HCT116 (cell line): ENCODE measurements at regions not wholly inside any gene's neighbourhood (a gene's known extent, or its start where the extent isn't known, plus 50 kb on each side); places are given as distances from the start of the nearest gene placed in this dataset.

Source experiments
- ATAC-seq: fragments of 200-7000 bp; cut with Tn5 transposase; 2 replicates; pipeline ENCODE4 v1.9.1; 2020; ENCODE audit warnings: mild to moderate bottlenecking, moderate library complexity
- BruUV-seq: library from RNA; stranded (reverse); fragments of 400-500 nt; replicated peaks from 2 replicates; lab custom pipeline; 2021; lab: Mats Ljungman, UMichigan
- CTCF ChIA-PET: fragments of 300-600 bp; sonication (Branson Sonifier 250); formaldehyde crosslinking; loops from one replicate; lab custom pipeline; 2021; ENCODE audit warnings: antibody characterized with exemption; lab: Charles Lee
- POLR2A ChIA-PET: fragments of 300-600, 350-600 bp; sonication (Branson Sonifier 250); formaldehyde crosslinking; loops from one replicate; lab custom pipeline; 2021; ENCODE audit warnings: antibody characterized with exemption; lab: Charles Lee
- RAD21 ChIA-PET, 2 experiments: fragments of 300-600 bp; sonication (Branson Sonifier 250); formaldehyde crosslinking; loops; one replicate each; lab custom pipeline; 2023; ENCODE audit warnings: low total read pairs in 2 of 2; ENCODE audit not compliant: uncharacterized antibody in 2 of 2, unreplicated experiment in 2 of 2, low non-redundant PET in 1 of 2; lab: Charles Lee
- DNase-seq: peaks from one replicate; pipeline ENCODE4 v3.0.0-alpha.2; 2010; ENCODE audit warnings: low read depth, low spot score
- H2AFZ ChIP-seq: fragments of 200-600 bp; shearing (Covaris generic), sonication (generic); 2 replicates; pipeline ENCODE4 v1.6.1; 2017; ENCODE audit warnings: low read depth, mixed run types, mixed read lengths, antibody characterized with exemption, low read length; ENCODE audit not compliant: poor library complexity, severe bottlenecking
- H3K27ac ChIP-seq: 2 replicates; pipeline ENCODE4 v1.5.1; 2012; ENCODE audit warnings: low read depth, low read length
- H3K27me3 ChIP-seq: fragments of 200-600 bp; sonication (generic); 2 replicates; pipeline ENCODE4 v1.6.1; 2016; ENCODE audit warnings: mixed run types, low read length, mixed read lengths; ENCODE audit not compliant: insufficient read depth
- H3K36me3 ChIP-seq, 2 experiments: fragments of 200-500 bp in 1 of 2; fragments of 200-600 bp in 1 of 2; sonication (Bioruptor generic) in 1 of 2; sonication (generic) in 1 of 2; 2 replicates each; pipeline versions ENCODE4 v1.5.1 to v1.6.1; 2014 to 2016; ENCODE audit warnings: low read length in 2 of 2, inconsistent platforms in 1 of 2, mixed read lengths in 1 of 2, mixed run types in 1 of 2; ENCODE audit not compliant: insufficient read depth in 2 of 2, control insufficient read depth in 1 of 2
- H3K4me1 ChIP-seq, 2 experiments: fragments of 200-600 bp in 1 of 2; sonication (generic) in 1 of 2; 2 replicates each; pipeline versions ENCODE4 v1.5.1 to v1.6.1; 2012 to 2017; ENCODE audit warnings: low read length in 2 of 2, inconsistent platforms in 1 of 2, mild to moderate bottlenecking in 1 of 2, mixed read lengths in 1 of 2, mixed run types in 1 of 2, moderate library complexity in 1 of 2; ENCODE audit not compliant: insufficient read depth in 2 of 2, control insufficient read depth in 1 of 2
- H3K4me2 ChIP-seq: fragments of 200-600 bp; sonication (generic); 2 replicates; pipeline ENCODE4 v1.6.1; 2017; ENCODE audit warnings: mixed run types, low read length, mixed read lengths
- H3K4me3 ChIP-seq, 2 experiments: fragments of 200-600 bp in 1 of 2; sonication (generic) in 1 of 2; replicated peaks in 1 of 2; 2 replicates each; pipeline ENCODE4 v1.5.1; 2011 to 2016; ENCODE audit warnings: low read length in 2 of 2, control low read depth in 1 of 2, low read depth in 1 of 2, mild to moderate bottlenecking in 1 of 2, mixed read lengths in 1 of 2, mixed run types in 1 of 2
- H3K79me2 ChIP-seq: fragments of 200-600 bp; sonication (generic); 2 replicates; pipeline ENCODE4 v1.6.1; 2017; ENCODE audit warnings: mild to moderate bottlenecking, mixed run types, low read length, moderate library complexity, mixed read lengths; ENCODE audit not compliant: insufficient read depth
- H3K9ac ChIP-seq: fragments of 200-600 bp; sonication (generic); 2 replicates; pipeline ENCODE4 v1.6.1; 2016; ENCODE audit warnings: low read length, mixed read lengths
- H3K9me2 ChIP-seq: fragments of 200-600 bp; sonication (generic), shearing (Covaris generic); 2 replicates; pipeline ENCODE4 v1.6.1; 2017; ENCODE audit warnings: mixed run types, mild to moderate bottlenecking, moderate library complexity; ENCODE audit not compliant: insufficient read depth
- H3K9me3 ChIP-seq, 2 experiments: fragments of 200-500 bp in 1 of 2; fragments of 200-600 bp in 1 of 2; sonication (Bioruptor generic) in 1 of 2; sonication (generic) in 1 of 2; 2 replicates each; pipeline ENCODE4 v1.6.1; 2014 to 2017; ENCODE audit warnings: low read length in 2 of 2, mixed read lengths in 2 of 2, inconsistent platforms in 1 of 2, low read depth in 1 of 2, mild to moderate bottlenecking in 1 of 2, mixed run types in 1 of 2, moderate library complexity in 1 of 2; ENCODE audit not compliant: control insufficient read depth in 1 of 2, insufficient read depth in 1 of 2
- H4K20me1 ChIP-seq: fragments of 200-600 bp; sonication (generic), shearing (Covaris generic); 2 replicates; pipeline ENCODE4 v1.6.1; 2017; ENCODE audit warnings: mixed run types, mild to moderate bottlenecking, moderate library complexity; ENCODE audit not compliant: insufficient read depth
- CTCF ChIP-seq, 3 experiments: fragments of 200-600 bp in 1 of 3; sonication (generic) in 1 of 3; IDR thresholded peaks in 2 of 3; conservative IDR thresholded peaks in 1 of 3; 2 replicates each; pipeline ENCODE4 v1.5.1; 2012 to 2017; ENCODE audit warnings: low read depth in 2 of 3, low read length in 2 of 3, antibody characterized with exemption in 1 of 3, borderline replicate concordance in 1 of 3, control low read depth in 1 of 3, mild to moderate bottlenecking in 1 of 3, mixed read lengths in 1 of 3, mixed run types in 1 of 3, moderate library complexity in 1 of 3; ENCODE audit not compliant: insufficient read depth in 1 of 3
- MAX ChIP-seq: IDR thresholded peaks from 2 replicates; pipeline ENCODE4 v1.6.1; 2012
- RAD21 ChIP-seq: IDR thresholded peaks from 2 replicates; pipeline ENCODE4 v1.6.1; 2012; ENCODE audit warnings: low read depth, mild to moderate bottlenecking
- intact Hi-C: fragments of 100-400 bp; cut with micrococcal nuclease; formaldehyde crosslinking; loops from 2 replicates; pipeline ENCODE4 v1.10.0; 2022

- no peak for DNase-seq
These were observed 54.3 kb upstream of the SH3GLB1 start for GRCh38 chr1:86650065-86650464.

More at GRCh38 chr1:86650065-86650464, 54.3 kb upstream of the SH3GLB1 start:
- no peaks in the 10 kb centered on the region for H4K20me1 ChIP-seq
- H3K4me2 ChIP-seq: no peak overlapping the region
- H3K36me3 ChIP-seq: no peaks in the 10 kb centered on the region
- H3K27me3 ChIP-seq: no peaks in the 10 kb centered on the region
- H3K9ac ChIP-seq: no peak overlapping the region
- no peak overlapping the region for H2AFZ ChIP-seq
- BruUV-seq: no TSS peak
- no peak overlapping the region for H3K4me3 ChIP-seq
- intact Hi-C loops: no loop called here
- no peaks in the 10 kb centered on the region for H3K79me2 ChIP-seq
- H3K9me3 ChIP-seq: no peaks in the 10 kb centered on the region
- TF ChIP-seq MAX (no peak), RAD21 (peak; percentile 44), CTCF (IDR thresholded peaks at IDR 0.05 in 2 of 3, conservative IDR thresholded peaks at IDR 0.05 in 1 of 3; ENCODE audit: borderline replicate concordance in 1 of 3, insufficient read depth in 1 of 3, low read depth in 2 of 3, low read length in 2 of 3) (peak in 2 of 3 experiments; percentile 1 to 28; a peak in 1 of 6 replicates)
- H3K27ac ChIP-seq: no peak overlapping the region
- ATAC-seq: no peak
- peaks cover 0 to 7% of the 10 kb centered on the region in 2 experiments; a peak in 2 of 4 replicates for H3K4me1 ChIP-seq
- ChIA-PET RAD21 (no interaction called here), CTCF (interaction anchor here (1.5 kb wide), 1 partner anchor 55 kb away, joined by 4 read pairs; the partner anchor contains the start of gene SH3GLB1), POLR2A (no interaction called here)
- H3K9me2 ChIP-seq: no peaks in the 10 kb centered on the region
